ENCODE measurements at regions not wholly inside any gene's neighbourhood (a gene's known extent, or its start where the extent isn't known, plus 50 kb on each side); places are given as distances from the start of the nearest gene placed in this dataset.

GRCh38 chr18:10279905-10280644 lies 174.4 kb upstream of the APCDD1 start:
- Histone ChIP-seq H3K4me3 (no peak overlapping the region), H3K36me3 (no peaks in the 10 kb centered on the region), H3K27ac (no peak overlapping the region), H3K4me1 (no peaks in the 10 kb centered on the region), H3K9me3 (replicated peaks) (no peaks in the 10 kb centered on the region), H3K27me3 (no peaks in the 10 kb centered on the region)
- DNase-seq = no peak

GRCh38 chr18:10284540-10285282 lies 169.7 kb upstream of the APCDD1 start:
- no peak overlapping the region for H3K27ac ChIP-seq
- no peaks in the 10 kb centered on the region for H3K9me3 ChIP-seq (replicated peaks)
- no peak overlapping the region for H3K4me3 ChIP-seq
- DNase-seq = no peak
- no peaks in the 10 kb centered on the region for H3K4me1 ChIP-seq
- H3K27me3 ChIP-seq = no peaks in the 10 kb centered on the region
- H3K36me3 ChIP-seq = no peaks in the 10 kb centered on the region

- Histone ChIP-seq H3K27me3 (no peaks in the 10 kb centered on the region), H3K4me3 (no peak overlapping the region), H3K27ac (no peak overlapping the region), H3K9me3 (replicated peaks) (no peaks in the 10 kb centered on the region), H3K4me1 (no peaks in the 10 kb centered on the region), H3K36me3 (no peaks in the 10 kb centered on the region)
- no peak for DNase-seq
Measured at GRCh38 chr18:10285283-10285640, 169.2 kb upstream of the APCDD1 start.

- H3K4me3 ChIP-seq = no peak overlapping the region
- no peak for DNase-seq
- H3K27me3 ChIP-seq = no peaks in the 10 kb centered on the region
- no peaks in the 10 kb centered on the region for H3K36me3 ChIP-seq
- H3K27ac ChIP-seq = no peak overlapping the region
- H3K9me3 ChIP-seq (replicated peaks) = no peaks in the 10 kb centered on the region
- H3K4me1 ChIP-seq = no peaks in the 10 kb centered on the region
Measured at GRCh38 chr18:10286580-10287150, 167.8 kb upstream of the APCDD1 start.

GRCh38 chr18:10289251-10289650 lies 165.2 kb upstream of the APCDD1 start:
- DNase-seq = no peak
- Histone ChIP-seq H3K9me3 (replicated peaks) (no peaks in the 10 kb centered on the region), H3K36me3 (no peaks in the 10 kb centered on the region), H3K4me3 (no peak overlapping the region), H3K27ac (no peak overlapping the region), H3K4me1 (no peaks in the 10 kb centered on the region), H3K27me3 (no peaks in the 10 kb centered on the region)

- Histone ChIP-seq H3K9me3 (replicated peaks) (no peaks in the 10 kb centered on the region), H3K27me3 (no peaks in the 10 kb centered on the region), H3K4me3 (no peak overlapping the region), H3K4me1 (no peaks in the 10 kb centered on the region), H3K36me3 (no peaks in the 10 kb centered on the region), H3K27ac (no peak overlapping the region)
- DNase-seq = no peak
Measured at GRCh38 chr18:10289951-10290637, 164.3 kb upstream of the APCDD1 start.

- Histone ChIP-seq H3K9me3 (replicated peaks) (no peaks in the 10 kb centered on the region), H3K27ac (no peak overlapping the region), H3K27me3 (no peaks in the 10 kb centered on the region), H3K4me3 (no peak overlapping the region), H3K4me1 (no peaks in the 10 kb centered on the region), H3K36me3 (no peaks in the 10 kb centered on the region)
- no peak for DNase-seq
Measured at GRCh38 chr18:10290638-10291235, 163.7 kb upstream of the APCDD1 start.

GRCh38 chr18:10291568-10291981 lies 162.9 kb upstream of the APCDD1 start:
- Histone ChIP-seq H3K9me3 (replicated peaks) (no peaks in the 10 kb centered on the region), H3K27ac (no peak overlapping the region), H3K27me3 (no peaks in the 10 kb centered on the region), H3K4me3 (no peak overlapping the region), H3K4me1 (no peaks in the 10 kb centered on the region), H3K36me3 (no peaks in the 10 kb centered on the region)
- no peak for DNase-seq

- no peak overlapping the region for H3K27ac ChIP-seq
- no peaks in the 10 kb centered on the region for H3K4me1 ChIP-seq
- H3K27me3 ChIP-seq = no peaks in the 10 kb centered on the region
- H3K36me3 ChIP-seq = no peaks in the 10 kb centered on the region
- H3K4me3 ChIP-seq = no peak overlapping the region
- no peak for DNase-seq
- no peaks in the 10 kb centered on the region for H3K9me3 ChIP-seq (replicated peaks)
Measured at GRCh38 chr18:10293966-10294365, 160.5 kb upstream of the APCDD1 start.

GRCh38 chr18:10295751-10296150 lies 158.7 kb upstream of the APCDD1 start:
- Histone ChIP-seq H3K9me3 (replicated peaks) (no peaks in the 10 kb centered on the region), H3K4me1 (no peaks in the 10 kb centered on the region), H3K27me3 (no peaks in the 10 kb centered on the region), H3K4me3 (no peak overlapping the region), H3K27ac (no peak overlapping the region), H3K36me3 (no peaks in the 10 kb centered on the region)
- DNase-seq = no peak

- Histone ChIP-seq H3K36me3 (no peaks in the 10 kb centered on the region), H3K27me3 (no peaks in the 10 kb centered on the region), H3K4me1 (no peaks in the 10 kb centered on the region), H3K4me3 (no peak overlapping the region), H3K9me3 (replicated peaks) (no peaks in the 10 kb centered on the region), H3K27ac (no peak overlapping the region)
- DNase-seq = no peak
Measured at GRCh38 chr18:10296491-10296890, 157.9 kb upstream of the APCDD1 start.

GRCh38 chr18:10297086-10297485 lies 157.3 kb upstream of the APCDD1 start:
- Histone ChIP-seq H3K27ac (no peak overlapping the region), H3K4me3 (no peak overlapping the region), H3K9me3 (replicated peaks) (no peaks in the 10 kb centered on the region), H3K36me3 (no peaks in the 10 kb centered on the region), H3K4me1 (no peaks in the 10 kb centered on the region), H3K27me3 (no peaks in the 10 kb centered on the region)
- DNase-seq = no peak

GRCh38 chr18:10298346-10298745 lies 156.1 kb upstream of the APCDD1 start:
- Histone ChIP-seq H3K4me1 (no peaks in the 10 kb centered on the region), H3K27me3 (no peaks in the 10 kb centered on the region)

GRCh38 chr18:10299643-10300042 lies 154.8 kb upstream of the APCDD1 start:
- no peak for DNase-seq
- H3K4me1 ChIP-seq = no peaks in the 10 kb centered on the region
- H3K27me3 ChIP-seq = no peaks in the 10 kb centered on the region
- H3K27ac ChIP-seq = no peak overlapping the region
- H3K9me3 ChIP-seq (replicated peaks) = no peaks in the 10 kb centered on the region
- H3K36me3 ChIP-seq = no peaks in the 10 kb centered on the region
- no peak overlapping the region for H3K4me3 ChIP-seq

More at GRCh38 chr18:10298346-10298745, 156.1 kb upstream of the APCDD1 start:
- no peak for DNase-seq
- H3K27ac ChIP-seq = no peak overlapping the region
- no peak overlapping the region for H3K4me3 ChIP-seq
- no peaks in the 10 kb centered on the region for H3K9me3 ChIP-seq (replicated peaks)
- H3K36me3 ChIP-seq = no peaks in the 10 kb centered on the region

- no peak overlapping the region for H3K4me3 ChIP-seq
- H3K27ac ChIP-seq = no peak overlapping the region
- no peaks in the 10 kb centered on the region for H3K9me3 ChIP-seq (replicated peaks)
- DNase-seq = no peak
- H3K36me3 ChIP-seq = no peaks in the 10 kb centered on the region
- no peaks in the 10 kb centered on the region for H3K4me1 ChIP-seq
- H3K27me3 ChIP-seq = no peaks in the 10 kb centered on the region
Measured at GRCh38 chr18:10300739-10301138, 153.7 kb upstream of the APCDD1 start.
